GM12875 (cell line): ENCODE measurements at regions not wholly inside any gene's neighbourhood (a gene's known extent, or its start where the extent isn't known, plus 50 kb on each side); places are given as distances from the start of the nearest gene placed in this dataset.

Experiments
- H3K4me3 ChIP-seq: one replicate; pipeline ENCODE4 v1.5.1; 2011; ENCODE audit warnings: low read depth, low read length, control low read depth
- CTCF ChIP-seq: IDR thresholded peaks from 2 replicates; pipeline ENCODE4 v1.5.1; 2011; ENCODE audit warnings: low read depth, mild to moderate bottlenecking, control low read depth, inconsistent platforms, low read length, moderate library complexity, borderline replicate concordance; ENCODE audit not compliant: insufficient read depth

- no peak for TF ChIP-seq CTCF
- H3K4me3 ChIP-seq = no peak overlapping the region
These were observed 176.4 kb downstream of the MAFB start for GRCh38 chr20:40512591-40512990.

GRCh38 chr20:40511478-40511877 is 177.6 kb downstream of the MAFB start:
- no peak for TF ChIP-seq CTCF
- H3K4me3 ChIP-seq = no peak overlapping the region

- no peak overlapping the region for H3K4me3 ChIP-seq
- TF ChIP-seq CTCF = no peak
These were observed 178.4 kb downstream of the MAFB start for GRCh38 chr20:40510622-40511021.

GRCh38 chr20:40508821-40509220 is 180.2 kb downstream of the MAFB start:
- TF ChIP-seq CTCF = no peak
- H3K4me3 ChIP-seq = no peak overlapping the region

- no peak overlapping the region for H3K4me3 ChIP-seq
- no peak for TF ChIP-seq CTCF
These were observed 182.5 kb downstream of the MAFB start for GRCh38 chr20:40506537-40506939.

GRCh38 chr20:40503119-40503518 is 185.9 kb downstream of the MAFB start:
- H3K4me3 ChIP-seq = no peak overlapping the region
- no peak for TF ChIP-seq CTCF

GRCh38 chr20:40502576-40502975 is 186.5 kb downstream of the MAFB start:
- no peak for TF ChIP-seq CTCF
- H3K4me3 ChIP-seq = no peak overlapping the region
